DMS79 (cell line): ENCODE measurements at regions not wholly inside any gene's neighbourhood (a gene's known extent, or its start where the extent isn't known, plus 50 kb on each side); places are given as distances from the start of the nearest gene placed in this dataset.

Experiments used
- DNase-seq: peaks from one replicate; lab custom pipeline; 2025; lab: John Stamatoyannopoulos, UW

DNA sequence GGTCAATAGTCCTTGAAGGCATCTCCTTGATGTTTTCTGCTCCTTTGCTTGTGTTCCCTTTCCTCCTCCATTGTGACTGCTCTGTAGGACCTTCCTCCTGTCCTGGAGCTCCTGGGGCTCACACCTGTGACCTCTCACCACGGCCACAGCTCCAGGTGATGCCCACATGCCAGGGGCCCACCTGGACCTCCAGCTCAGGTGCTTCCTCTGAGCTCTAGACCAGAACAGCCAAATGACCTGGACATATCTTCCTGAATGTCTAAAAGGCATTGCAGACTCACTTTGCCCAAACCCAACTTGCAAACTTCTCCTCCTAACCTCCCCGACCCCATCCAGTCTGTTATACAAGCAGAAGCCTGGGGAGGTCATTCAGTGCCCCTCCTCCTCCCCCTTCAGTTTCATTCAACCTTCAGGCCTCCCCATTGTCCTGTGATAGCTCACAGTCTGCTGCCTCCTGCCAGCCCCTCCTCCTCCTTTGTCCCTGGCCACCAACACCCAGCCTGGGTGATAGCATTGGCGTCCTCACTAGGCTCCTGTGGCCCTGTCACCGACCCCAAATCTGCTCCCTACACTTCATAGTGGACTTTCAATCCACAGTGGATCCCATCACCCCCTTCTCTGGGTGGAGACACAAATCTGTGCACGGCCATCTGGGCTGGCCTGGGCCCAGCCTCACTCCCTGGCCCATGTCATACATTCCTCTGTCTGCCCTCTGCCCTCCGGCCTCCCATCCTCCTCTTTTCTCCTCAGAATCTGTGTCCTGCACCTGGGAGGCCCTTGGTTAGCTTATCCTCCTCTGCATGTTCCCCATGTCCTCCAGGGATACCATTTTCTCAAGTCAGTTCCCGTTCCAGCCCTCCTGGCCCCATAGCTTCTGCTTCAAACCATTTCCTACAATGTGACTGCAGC lies 310.4 kb upstream of the HDAC4 start:
- no peak for DNase-seq

DNA sequence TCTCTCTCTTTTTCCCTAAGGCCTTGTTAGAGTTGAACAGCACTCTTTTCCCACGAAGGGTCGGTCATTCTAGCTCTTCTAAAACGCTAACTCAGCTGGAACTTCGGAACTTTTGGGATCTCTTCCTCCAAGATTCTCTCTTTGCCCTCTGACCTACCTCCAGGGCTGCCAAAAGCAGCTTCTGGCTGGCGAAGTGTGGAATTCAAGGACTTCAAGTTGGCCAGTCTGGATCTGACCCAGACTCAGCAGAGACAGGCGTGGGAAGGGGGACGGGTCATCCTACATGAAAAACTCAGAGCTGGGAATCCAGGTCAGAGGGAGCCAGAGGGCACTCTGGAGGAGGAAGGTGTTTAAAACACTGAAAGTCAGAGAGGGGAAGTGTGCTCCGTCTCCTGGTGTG lies 305.5 kb upstream of the HDAC4 start:
- no peak for DNase-seq

DNA sequence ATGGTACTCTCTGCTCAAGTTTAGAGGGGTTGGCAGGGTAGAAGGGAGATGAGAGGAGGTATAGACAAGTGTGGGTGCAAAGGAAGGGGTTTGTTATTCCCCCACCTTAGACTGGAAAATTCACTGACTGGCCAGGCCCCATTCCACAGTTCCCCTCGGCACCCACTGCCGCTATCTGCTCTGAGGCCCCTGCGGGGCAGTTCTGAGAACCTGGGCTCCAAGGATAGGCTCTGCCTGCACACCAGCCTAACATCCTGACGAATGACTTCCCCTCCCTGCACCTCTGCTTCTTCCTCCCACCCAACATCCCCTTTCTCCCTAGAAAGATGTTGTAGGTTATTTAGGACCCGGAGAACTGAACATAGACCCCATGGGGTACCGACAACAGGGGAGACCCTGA lies 303.9 kb upstream of the HDAC4 start:
- no peak for DNase-seq

DNA sequence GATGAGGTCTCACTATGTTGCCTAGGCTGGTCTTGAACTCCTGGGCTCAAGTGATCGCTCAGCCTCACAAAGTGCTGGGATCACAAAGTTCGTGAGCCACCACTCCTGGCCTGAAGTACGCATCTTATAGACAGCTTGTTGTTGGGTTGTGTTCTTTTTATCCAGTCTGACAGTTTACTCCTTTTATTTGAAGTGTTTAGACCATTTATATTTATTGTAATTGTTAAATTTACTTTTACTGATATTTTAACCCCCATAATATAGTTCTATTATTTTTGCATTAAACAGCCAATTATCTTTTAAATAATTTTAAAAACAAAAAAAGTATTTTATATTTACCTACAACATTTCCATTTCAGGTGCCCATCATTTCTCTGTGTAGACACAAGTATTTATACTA lies 303.0 kb upstream of the HDAC4 start:
- DNase-seq: no peak

DNA sequence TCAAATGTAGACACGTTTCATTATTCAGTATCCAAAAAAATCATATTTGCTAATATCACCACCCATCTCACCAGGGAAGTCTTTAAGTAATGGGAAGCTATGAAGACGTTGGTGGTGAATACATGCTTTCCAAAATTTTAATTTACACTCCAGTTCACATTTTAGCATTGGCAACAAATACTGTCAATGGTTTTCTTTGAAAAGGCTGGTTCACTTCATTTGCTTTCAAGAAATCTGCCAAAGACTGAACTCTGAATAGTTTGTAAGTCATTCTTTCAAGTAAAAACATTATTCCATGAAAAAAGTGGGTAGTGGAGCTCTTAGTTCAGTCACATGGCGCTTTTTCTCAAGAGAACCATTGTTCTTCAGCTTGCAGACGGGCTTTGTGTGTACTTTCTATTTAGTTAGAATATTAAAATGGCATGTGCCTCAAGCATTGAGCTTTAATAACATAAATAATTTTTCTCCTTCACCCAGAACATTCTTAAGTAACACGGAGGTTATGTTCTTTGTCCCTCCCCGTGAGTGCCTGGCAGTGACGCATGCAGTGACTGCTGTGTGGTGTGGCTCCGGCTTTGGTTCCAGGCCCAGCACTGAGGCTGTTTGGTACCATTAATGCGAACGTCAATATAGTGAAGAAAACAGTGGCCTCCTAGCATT lies 300.0 kb upstream of the HDAC4 start:
- no peak for DNase-seq

DNA sequence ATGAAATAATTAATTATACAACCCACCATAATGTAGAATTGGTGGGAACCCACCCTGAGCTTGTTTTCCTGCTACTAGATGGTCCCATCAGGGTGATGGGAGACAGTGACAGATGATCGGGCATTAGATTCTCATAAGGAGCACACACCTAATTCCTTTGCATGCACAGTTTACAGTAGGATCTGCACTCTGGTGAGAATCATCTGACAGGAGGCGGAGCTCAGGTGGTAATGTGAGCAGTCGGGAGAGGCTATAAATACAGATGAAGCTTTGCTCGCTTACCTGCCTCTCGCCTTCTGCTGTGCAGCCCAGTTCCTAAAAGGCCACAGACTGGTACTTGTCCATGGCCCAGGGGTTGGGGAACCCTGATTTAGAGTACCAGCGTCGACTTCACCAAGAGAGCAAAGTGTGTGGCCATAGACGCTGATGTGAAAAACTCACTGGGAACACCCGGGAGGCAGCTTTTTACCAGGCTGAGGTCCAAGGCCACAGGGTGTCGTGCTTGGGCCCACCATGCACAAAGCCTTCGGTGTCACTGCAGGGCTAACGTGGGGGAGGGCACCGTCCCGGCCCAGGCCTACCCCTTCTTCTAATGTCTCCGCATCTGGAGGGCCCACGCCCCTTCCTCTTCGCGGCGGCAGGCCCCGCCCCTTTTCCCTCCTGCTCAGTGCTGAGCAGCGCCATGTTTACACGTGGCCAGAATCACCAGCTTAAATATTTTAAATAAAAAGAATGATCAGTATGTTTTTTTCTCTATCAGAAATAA lies 296.8 kb upstream of the HDAC4 start:
- no peak for DNase-seq

DNA sequence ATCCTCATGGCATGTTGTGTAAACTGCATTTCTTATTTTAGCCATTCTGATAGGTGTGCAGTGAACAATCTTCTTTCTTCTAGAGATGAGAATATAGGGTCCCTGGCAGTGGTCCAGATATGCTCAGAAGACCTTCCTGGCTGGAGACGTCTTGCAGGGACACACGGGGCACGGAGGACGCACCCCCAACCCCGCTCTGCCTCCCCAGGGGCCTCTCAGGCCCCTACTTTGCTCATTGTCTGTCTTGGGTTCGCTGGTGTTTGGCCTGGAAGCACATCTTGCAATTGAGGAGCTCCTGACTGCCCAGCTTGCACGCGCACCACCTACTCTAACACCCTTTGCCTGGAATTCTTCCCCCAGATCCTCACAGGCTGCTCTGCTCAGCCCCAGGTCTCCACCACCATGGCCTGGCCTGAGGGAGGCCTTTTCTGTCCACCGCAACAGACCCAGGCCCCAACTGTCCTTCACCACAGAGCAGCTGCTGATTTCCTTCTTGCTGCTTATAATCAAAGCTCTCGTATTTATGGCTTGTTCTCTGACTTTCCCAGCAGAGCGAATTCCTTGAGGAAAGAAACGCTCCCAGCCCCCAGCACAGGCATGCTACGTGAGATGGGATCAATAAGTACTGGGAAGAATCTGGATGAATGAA lies 295.9 kb upstream of the HDAC4 start:
- DNase-seq: no peak

DNA sequence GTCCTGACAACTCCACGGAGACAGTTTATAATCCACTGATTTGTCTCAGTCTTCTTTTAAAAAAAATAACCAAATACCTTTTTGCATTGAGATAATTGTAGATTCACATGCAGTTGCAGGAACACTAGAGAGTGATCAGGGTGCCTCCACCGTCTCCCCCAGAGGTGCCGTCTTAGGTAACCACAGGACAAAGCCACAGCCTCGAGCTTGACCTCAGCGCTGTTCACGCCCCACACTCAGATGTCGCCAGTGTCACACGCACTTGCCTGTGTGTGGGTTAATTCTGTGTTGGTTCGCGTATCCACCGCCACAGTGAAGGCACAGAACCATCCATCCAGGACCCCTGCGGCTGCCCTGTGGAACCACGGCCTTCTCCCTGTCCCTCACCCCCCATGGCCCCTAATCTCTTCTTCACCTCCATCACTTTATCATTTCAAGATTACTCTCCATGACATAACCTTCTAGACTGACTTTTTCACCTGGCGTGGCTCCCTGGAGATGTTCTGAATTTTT lies 295.0 kb upstream of the HDAC4 start:
- DNase-seq: no peak

DNA sequence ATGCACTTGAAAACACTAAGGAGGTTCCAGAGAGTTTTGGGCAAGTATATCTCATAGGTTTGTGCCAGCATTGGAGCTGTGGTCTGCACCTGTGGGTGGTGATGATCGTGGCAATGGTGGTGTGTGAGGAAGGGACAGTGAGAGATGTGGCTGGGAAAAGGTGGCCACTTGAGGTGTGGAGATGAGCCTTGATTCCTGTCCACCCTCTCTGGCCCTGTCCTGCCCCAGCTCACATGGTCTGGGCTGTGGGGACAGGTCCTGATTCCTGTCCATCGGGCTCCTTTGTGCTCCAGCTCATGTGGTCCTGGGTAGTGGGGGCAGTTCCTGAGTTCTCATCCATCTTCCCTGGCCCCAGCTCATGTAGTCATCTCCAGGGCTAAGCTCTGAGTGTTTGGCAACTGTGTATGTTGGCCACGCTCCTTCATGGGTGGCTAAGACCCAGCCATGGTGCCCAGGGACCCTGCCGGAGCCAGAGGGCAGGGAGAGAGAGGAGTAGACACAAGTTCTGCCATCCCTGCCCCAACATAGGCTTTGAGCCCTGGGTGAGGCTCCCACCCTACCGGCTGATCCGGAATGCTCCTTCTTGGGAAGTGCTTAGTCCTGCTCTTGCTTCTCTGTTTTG lies 294.4 kb upstream of the HDAC4 start:
- no peak for DNase-seq

DNA sequence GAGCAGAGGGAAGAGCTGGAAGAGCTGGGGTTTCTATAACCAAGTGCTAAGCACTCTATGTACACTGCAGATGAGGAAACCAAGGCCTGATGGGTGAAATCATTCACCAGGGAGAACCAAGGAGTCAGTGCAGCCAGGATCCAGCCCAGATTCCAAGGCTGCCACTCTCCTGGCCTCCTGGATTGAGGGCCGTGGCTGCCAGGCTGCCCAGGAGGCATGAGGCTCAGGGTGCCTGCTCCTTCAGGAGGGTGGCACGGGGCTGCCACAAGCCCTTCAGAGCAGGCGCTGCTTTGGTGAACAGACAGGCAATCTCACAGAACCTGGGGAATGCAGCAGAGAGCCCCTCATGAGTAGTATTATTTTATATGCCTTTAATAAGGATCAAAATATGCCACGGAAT lies 293.7 kb upstream of the HDAC4 start:
- no peak for DNase-seq

DNA sequence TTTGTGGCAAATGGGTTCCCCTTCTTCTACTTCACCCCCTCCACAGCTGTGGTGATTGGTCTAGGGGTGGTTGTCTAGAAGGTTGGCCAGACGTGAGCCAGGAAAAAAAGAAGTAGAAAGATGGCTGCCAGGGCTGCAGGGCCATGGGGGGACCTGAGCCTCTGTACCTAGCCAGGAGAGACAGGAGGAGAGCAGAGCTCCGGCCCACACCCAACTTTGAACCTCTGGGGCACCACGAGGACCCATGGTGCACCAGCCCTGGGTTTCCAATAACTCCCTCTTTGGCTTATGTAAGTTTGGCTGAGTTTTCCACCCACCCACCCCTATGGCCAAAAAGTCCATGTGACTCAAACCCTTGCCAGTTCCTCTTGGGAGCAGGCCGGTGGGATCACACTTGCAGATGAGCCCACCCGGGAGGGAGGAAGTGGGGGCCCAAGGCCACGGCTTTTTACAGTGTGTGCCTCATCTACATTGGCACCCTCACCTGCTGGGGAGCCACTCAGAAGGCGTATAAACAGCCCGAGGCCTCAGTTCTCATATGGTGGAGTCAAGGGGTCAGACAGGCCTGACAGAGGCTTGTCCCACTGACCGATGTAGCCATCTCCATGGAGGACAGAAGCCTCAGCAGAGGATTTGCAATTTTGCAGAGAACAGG lies 293.1 kb upstream of the HDAC4 start:
- no peak for DNase-seq

DNA sequence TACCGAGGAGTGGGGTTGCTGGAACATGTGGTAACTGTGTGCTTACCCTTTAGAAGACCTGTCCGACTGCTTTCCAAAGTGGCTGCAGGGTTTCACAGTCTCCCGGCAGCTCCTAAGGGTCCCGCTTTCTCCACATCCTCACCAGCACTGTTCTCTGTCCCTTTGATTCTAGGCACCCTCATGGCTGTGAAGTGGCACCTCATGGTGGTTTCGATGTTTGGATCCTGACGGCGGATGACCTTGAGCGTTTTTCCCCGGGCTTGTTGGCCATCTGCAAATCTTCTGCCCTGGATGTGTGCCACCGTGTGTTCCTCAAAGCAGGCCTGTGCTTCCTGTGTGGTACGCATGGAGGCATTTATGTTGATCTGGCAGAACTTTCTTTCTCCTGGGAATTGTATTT lies 292.5 kb upstream of the HDAC4 start:
- DNase-seq: no peak

DNA sequence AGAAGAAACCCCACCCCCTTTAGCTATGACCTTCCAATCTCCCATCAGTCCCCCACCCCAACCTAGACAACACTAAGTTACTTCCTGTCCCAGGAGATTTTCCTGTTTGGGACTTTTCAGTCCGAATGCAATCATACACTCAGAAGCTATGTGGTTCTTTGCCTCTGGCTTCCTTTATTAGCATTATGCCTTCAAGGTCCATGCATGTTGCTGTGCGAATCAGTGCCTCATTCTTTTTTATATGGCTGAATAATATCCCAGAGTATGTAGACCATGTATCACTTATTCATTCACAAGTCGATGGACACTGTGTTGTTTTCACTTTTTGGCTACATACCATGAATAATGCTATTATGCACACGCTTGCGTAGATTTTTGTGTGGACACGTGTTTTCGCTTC lies 292.1 kb upstream of the HDAC4 start:
- DNase-seq: no peak

DNA sequence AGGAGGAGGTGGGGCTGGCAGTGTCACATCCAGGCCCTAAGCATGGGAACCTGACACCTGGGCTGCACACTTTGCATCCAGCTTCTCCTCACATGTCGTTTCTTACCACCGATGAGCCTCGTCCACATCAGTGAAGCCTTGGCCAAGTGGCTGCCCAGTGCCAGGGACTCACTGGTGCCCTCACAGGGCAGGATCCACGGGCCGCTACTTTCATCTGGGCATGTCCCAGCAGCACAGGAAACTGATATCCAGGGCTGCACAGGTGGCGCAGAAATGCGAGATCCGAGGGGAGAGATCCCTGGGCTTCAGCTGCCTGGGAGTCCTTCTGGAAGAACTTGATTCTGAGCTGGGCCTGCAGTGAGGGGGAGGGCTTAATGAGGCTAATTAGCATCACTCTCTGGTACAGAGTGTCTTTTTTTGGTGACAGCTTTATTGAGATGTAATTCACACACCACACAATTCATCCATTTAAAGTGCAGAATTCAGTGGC lies 291.6 kb upstream of the HDAC4 start:
- DNase-seq: peak; percentile 31

DNA sequence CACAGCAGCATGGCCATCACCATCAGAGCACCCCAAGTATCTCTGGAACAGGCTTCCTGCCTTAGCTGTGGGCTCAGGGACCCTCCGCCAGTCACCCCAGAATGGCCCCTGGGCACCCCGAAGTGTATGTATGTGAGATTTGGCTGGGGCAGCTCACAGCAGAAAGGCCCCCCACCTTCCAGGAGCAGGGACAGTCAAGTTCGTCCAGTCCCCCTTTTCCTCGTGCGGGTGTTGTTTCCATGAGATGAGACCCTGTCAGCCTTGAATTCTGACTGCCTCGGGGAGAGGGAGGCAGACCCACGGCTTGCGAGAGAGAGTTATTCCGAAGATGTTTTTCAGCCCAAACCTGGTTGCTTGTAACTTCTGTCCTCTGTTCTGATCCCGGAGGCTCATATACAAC lies 290.9 kb upstream of the HDAC4 start:
- no peak for DNase-seq

DNA sequence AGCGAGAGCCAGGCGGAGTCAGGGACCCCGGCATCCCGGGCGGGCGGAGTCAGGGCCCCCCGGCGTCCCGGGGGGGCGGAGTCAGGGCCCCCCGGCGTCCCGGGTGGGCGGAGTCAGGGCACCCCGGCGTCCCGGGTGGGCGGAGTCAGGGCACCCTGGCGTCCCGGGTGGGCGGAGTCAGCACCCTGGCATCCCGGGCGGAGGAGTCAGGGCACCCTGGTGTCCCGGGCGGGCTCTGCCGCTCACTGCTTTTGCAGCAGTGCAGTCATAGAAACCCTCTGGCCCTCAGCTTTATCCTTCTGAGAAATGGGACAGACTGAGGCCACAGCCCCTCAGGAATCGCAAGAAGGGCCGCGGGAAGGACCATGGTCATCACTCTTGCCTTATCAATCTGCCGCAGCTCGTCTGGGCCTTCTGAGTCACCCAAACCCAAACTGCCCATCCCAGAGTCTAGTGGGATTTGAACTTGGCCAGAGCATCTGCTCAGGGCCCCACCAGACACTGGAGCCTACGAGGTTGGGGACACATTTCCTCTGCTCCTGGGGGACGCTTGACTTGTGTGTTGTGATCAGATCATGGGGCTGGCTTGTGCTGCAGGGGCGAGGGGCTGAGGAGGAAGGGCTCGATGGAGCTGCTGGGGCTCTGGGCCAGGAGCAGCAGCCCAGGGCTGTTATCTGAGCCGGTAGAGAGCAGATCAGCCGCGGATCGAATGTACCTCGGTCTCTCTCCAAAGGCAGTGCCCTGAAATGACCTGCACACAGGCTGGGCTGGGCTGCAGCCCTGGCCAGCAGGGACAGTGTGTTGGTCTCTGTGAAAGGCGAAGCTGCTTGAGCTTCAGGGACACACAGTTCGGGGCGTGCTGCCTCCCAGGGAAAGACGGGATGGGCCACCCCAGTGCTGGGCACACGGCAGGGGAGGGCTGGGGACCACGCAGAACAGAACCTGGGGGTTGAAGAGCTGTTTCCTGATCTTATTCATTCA lies 290.1 kb upstream of the HDAC4 start:
- DNase-seq: no peak

DNA sequence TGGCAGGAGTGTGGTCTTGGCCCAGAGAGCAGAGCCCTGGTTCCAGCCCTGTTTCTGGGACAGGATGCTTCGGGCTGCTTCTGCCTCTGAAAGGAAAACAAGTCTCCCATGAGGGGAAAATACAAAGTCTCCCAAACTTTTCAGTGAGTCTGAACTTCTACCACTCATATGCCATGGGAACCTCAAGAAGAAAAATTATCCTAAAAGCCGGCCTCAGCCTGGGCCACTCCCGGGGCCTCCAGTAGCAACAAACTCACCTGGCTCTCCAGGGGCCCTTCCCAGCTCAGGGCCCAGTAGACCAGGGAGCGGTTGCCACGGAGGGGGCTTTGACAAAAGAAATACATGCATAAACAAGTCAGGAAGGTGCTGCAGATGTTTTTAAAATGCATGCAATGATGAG lies 289.2 kb upstream of the HDAC4 start:
- DNase-seq: no peak

DNA sequence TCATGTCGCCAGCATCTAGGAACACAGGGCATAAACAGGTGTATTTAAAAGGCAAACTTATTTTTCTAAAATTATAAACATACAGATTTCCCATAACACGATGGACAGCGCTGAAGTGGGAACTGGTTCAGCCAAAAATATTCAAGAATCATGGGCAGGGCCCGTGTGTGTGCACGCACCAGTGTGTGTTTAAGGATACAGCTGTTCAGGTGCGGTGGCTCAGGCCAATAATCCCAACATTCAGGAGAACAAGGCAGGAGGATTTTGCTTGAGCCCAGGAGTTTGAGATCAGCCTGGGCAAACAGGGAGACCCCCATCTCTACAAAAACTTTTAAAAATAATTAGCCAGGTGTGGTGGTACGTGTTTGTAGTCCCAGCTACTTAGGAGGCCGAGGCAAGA lies 288.6 kb upstream of the HDAC4 start:
- DNase-seq: no peak

DNA sequence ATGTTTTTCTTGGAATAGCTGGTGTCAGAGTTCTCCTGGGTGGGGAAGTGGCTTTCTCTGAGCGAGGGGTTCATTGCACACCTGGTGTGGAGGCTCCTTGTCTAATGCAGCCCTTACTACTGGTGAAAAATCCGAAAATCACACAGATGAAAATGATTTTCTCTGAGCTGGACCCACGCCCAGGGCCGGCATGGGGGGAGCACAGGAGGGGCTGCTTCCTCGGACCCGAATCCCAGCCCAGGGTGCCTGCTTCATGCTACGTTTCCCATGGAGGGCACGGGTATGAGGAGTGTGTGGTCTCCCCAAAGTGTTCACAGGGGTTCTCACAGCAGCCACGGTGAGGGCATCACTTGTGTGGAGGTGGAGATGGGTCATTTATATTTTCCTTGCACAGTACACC lies 288.0 kb upstream of the HDAC4 start:
- no peak for DNase-seq
